Panc1 (cell line): ENCODE measurements at regions not wholly inside any gene's neighbourhood (a gene's known extent, or its start where the extent isn't known, plus 50 kb on each side); places are given as distances from the start of the nearest gene placed in this dataset.

Source experiments
- ATAC-seq: fragments of 200-7000 bp; cut with Tn5 transposase; 2 replicates; pipeline ENCODE4 v1.9.1; 2020; ENCODE audit warnings: mild to moderate bottlenecking, moderate library complexity
- BruUV-seq: library from RNA; stranded (reverse); fragments of 400-500 nt; replicated peaks from 2 replicates; lab custom pipeline; 2021; lab: Mats Ljungman, UMichigan
- CTCF ChIA-PET: fragments of 300-600 bp; sonication (Branson Sonifier 250); formaldehyde crosslinking; loops from one replicate; lab custom pipeline; 2022; ENCODE audit warnings: antibody characterized with exemption; lab: Charles Lee
- POLR2A ChIA-PET: fragments of 300-600 bp; sonication (Branson Sonifier 250); formaldehyde crosslinking; loops from one replicate; lab custom pipeline; 2022; ENCODE audit warnings: antibody characterized with exemption; lab: Charles Lee
- DNase-seq: peaks from one replicate; pipeline ENCODE4 v3.0.0-alpha.2; 2010; ENCODE audit warnings: low read depth, low spot score
- H3K27ac ChIP-seq: 2 replicates; pipeline ENCODE4 v1.5.1; 2011; ENCODE audit warnings: mild to moderate bottlenecking, low read length, inconsistent platforms
- H3K27me3 ChIP-seq: fragments of 200-500 bp; sonication (Bioruptor generic); 2 replicates; pipeline ENCODE4 v1.6.0; 2014; ENCODE audit warnings: low read length, inconsistent platforms; ENCODE audit not compliant: control insufficient read depth, insufficient read depth
- H3K36me3 ChIP-seq: fragments of 200-500 bp; sonication (Bioruptor generic); 2 replicates; pipeline ENCODE4 v1.5.1; 2014; ENCODE audit warnings: inconsistent platforms, mild to moderate bottlenecking, low read length, moderate library complexity; ENCODE audit not compliant: control insufficient read depth, insufficient read depth
- H3K4me1 ChIP-seq: 2 replicates; pipeline ENCODE4 v1.5.1; 2011; ENCODE audit warnings: inconsistent platforms, mild to moderate bottlenecking, low read length, moderate library complexity; ENCODE audit not compliant: control insufficient read depth, insufficient read depth
- H3K4me3 ChIP-seq, 2 experiments: 2 replicates each; pipeline ENCODE4 v1.5.1; 2011 to 2012; ENCODE audit warnings: low read depth in 2 of 2, low read length in 2 of 2, mild to moderate bottlenecking in 2 of 2, inconsistent platforms in 1 of 2, moderate library complexity in 1 of 2
- H3K9me3 ChIP-seq: fragments of 200-500 bp; sonication (Bioruptor generic); 2 replicates; pipeline ENCODE4 v1.5.1; 2014; ENCODE audit warnings: low read depth, mild to moderate bottlenecking, inconsistent platforms, low read length, moderate library complexity; ENCODE audit not compliant: control insufficient read depth, insufficient read depth
- POLR2AphosphoS5 ChIP-seq: IDR thresholded peaks from 2 replicates; pipeline ENCODE4 v1.6.1; 2012; ENCODE audit warnings: mild to moderate bottlenecking, low read depth, low read length, moderate library complexity
- SIN3A ChIP-seq: IDR thresholded peaks from 2 replicates; pipeline ENCODE4 v1.6.1; 2012; ENCODE audit warnings: low read depth, mild to moderate bottlenecking, low read length, moderate library complexity, borderline replicate concordance; ENCODE audit not compliant: insufficient read depth
- TCF7L2 ChIP-seq: IDR thresholded peaks from 2 replicates; pipeline ENCODE4 v1.6.1; 2011; ENCODE audit warnings: mild to moderate bottlenecking, low read depth, low read length, inconsistent platforms
- in situ Hi-C: cut with HindIII; loops from 2 replicates; pipeline ENCODE4 v1.10.0; 2016; ENCODE audit warnings: low sequenced_read_pairs, low pct_unique_long_range_greater_than_20kb
- intact Hi-C: fragments of 100-400 bp; cut with micrococcal nuclease; formaldehyde crosslinking; loops from one replicate; pipeline ENCODE4 v1.10.0; 2022; ENCODE audit not compliant: unreplicated experiment
- TF ChIP-seq, protein P1 (sequence below), 2 experiments: IDR thresholded peaks; 2 replicates each; pipeline ENCODE4 v1.6.1; 2011 to 2012; ENCODE audit warnings: low read depth in 2 of 2, control low read depth in 1 of 2, low read length in 1 of 2, mild to moderate bottlenecking in 1 of 2, moderate library complexity in 1 of 2; ENCODE audit not compliant: insufficient read depth in 1 of 2
- TF ChIP-seq, protein P2 (sequence below): fragments of 450-650 bp; IDR thresholded peaks from 2 replicates; pipeline ENCODE4 v1.5.1; 2017; ENCODE audit warnings: mild to moderate bottlenecking

DNA sequence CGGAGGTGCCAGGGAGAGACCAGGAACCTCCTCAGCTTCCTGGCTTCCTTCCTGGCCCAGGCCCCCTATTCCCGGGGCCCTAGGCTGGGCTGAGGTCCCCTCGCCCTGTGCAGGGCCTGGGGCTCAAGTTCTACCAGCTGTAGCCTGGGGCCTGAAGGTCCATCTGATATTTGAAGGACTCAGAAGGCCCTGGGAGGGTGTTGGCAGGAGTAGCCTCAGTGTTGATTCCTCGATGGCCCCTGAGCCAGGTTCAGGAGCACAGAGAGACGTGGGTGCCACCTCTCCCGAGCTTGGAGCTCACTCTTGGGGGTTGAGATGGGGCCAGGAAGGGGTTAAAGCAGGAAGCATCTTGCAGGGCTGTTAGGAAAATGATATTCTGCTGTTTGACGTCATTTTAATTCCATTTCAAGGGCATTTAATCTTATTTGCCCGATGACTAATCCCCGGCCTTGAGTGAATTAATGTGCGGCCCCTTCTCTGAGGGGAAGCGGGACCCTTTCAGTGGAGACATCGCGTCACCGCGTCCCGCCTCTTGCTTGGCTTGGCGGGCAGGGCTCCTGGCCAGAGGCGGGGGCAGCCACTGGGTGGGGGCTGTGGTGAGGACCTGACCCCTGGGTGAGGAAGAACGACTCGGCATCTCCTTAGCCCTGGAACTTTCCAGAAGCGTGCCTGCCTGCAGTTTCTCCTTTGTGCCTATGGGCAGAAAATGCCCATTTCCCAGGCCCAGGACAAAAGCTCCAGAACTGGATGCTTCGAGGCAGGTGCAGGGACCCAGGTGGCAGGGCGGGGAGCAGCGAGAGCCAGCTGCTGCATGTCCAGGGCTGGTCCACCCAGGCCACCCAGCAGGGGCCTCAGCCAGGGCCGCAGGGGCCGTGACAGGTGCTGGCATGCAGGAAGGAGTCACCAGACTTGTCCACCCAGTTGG, 158.3 kb downstream of the KIF26A start:
- intact Hi-C loops (no loop called here), in situ Hi-C loops (no loop called here)
- Histone ChIP-seq H3K4me1 (no peaks in the 10 kb centered on the region), H3K27ac (no peak overlapping the region), H3K9me3 (no peaks in the 10 kb centered on the region), H3K4me3 (no peak overlapping the region), H3K27me3 (no peaks in the 10 kb centered on the region), H3K36me3 (no peaks in the 10 kb centered on the region)
- no peak for ATAC-seq
- ChIA-PET POLR2A (no interaction called here), CTCF (no interaction called here)
- TF ChIP-seq, protein P1, sequence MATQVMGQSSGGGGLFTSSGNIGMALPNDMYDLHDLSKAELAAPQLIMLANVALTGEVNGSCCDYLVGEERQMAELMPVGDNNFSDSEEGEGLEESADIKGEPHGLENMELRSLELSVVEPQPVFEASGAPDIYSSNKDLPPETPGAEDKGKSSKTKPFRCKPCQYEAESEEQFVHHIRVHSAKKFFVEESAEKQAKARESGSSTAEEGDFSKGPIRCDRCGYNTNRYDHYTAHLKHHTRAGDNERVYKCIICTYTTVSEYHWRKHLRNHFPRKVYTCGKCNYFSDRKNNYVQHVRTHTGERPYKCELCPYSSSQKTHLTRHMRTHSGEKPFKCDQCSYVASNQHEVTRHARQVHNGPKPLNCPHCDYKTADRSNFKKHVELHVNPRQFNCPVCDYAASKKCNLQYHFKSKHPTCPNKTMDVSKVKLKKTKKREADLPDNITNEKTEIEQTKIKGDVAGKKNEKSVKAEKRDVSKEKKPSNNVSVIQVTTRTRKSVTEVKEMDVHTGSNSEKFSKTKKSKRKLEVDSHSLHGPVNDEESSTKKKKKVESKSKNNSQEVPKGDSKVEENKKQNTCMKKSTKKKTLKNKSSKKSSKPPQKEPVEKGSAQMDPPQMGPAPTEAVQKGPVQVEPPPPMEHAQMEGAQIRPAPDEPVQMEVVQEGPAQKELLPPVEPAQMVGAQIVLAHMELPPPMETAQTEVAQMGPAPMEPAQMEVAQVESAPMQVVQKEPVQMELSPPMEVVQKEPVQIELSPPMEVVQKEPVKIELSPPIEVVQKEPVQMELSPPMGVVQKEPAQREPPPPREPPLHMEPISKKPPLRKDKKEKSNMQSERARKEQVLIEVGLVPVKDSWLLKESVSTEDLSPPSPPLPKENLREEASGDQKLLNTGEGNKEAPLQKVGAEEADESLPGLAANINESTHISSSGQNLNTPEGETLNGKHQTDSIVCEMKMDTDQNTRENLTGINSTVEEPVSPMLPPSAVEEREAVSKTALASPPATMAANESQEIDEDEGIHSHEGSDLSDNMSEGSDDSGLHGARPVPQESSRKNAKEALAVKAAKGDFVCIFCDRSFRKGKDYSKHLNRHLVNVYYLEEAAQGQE (IDR thresholded peaks at IDR 0.05; ENCODE audit: insufficient read depth in 1 of 2, low read depth in 2 of 2, low read length in 1 of 2): no peak
- no peak for TF ChIP-seq POLR2AphosphoS5
- TF ChIP-seq, protein P2, sequence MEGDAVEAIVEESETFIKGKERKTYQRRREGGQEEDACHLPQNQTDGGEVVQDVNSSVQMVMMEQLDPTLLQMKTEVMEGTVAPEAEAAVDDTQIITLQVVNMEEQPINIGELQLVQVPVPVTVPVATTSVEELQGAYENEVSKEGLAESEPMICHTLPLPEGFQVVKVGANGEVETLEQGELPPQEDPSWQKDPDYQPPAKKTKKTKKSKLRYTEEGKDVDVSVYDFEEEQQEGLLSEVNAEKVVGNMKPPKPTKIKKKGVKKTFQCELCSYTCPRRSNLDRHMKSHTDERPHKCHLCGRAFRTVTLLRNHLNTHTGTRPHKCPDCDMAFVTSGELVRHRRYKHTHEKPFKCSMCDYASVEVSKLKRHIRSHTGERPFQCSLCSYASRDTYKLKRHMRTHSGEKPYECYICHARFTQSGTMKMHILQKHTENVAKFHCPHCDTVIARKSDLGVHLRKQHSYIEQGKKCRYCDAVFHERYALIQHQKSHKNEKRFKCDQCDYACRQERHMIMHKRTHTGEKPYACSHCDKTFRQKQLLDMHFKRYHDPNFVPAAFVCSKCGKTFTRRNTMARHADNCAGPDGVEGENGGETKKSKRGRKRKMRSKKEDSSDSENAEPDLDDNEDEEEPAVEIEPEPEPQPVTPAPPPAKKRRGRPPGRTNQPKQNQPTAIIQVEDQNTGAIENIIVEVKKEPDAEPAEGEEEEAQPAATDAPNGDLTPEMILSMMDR: no peak
- no peak for TF ChIP-seq SIN3A
- no peak for TF ChIP-seq TCF7L2
- DNase-seq: no peak
- BruUV-seq: no TSS peak

DNA sequence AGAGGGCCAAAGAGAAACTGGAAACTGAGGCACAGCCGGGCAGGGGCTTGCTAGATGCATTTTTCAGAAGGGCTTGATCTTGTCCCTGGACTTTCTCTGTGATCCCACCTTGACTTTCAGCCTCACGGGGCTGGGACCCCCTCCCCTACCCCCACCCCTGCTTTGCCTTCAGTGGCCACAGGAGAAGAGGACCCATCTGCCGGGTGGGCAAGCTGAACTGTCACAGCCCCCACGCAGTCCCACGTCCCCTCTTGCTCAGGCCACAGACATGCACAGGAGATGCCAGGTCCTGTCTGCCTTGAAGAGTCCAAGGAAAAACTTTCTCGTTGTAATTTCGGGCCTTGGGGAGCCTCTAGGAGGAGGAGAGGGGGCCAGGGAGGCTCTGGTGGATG, 158.9 kb downstream of the KIF26A start:
- ChIA-PET CTCF (no interaction called here), POLR2A (no interaction called here)
- H3K27ac ChIP-seq: no peak overlapping the region
- H3K4me3 ChIP-seq: no peak overlapping the region
- H3K36me3 ChIP-seq: no peaks in the 10 kb centered on the region
- no peaks in the 10 kb centered on the region for H3K27me3 ChIP-seq
- no TSS peak for BruUV-seq
- intact Hi-C loops (no loop called here), in situ Hi-C loops (no loop called here)
- no peak for ATAC-seq
- H3K4me1 ChIP-seq: no peaks in the 10 kb centered on the region
- no peaks in the 10 kb centered on the region for H3K9me3 ChIP-seq
- DNase-seq: no peak
- TF ChIP-seq SIN3A (no peak), POLR2AphosphoS5 (no peak), TCF7L2 (no peak)
- TF ChIP-seq, protein P1 (IDR thresholded peaks at IDR 0.05; ENCODE audit: insufficient read depth in 1 of 2, low read depth in 2 of 2, low read length in 1 of 2): no peak
- TF ChIP-seq, protein P2: no peak
